ELR (cell line): ENCODE measurements at regions not wholly inside any gene's neighbourhood (a gene's known extent, or its start where the extent isn't known, plus 50 kb on each side); places are given as distances from the start of the nearest gene placed in this dataset.

Experiments used
- DNase-seq: peaks from one replicate; pipeline ENCODE4 v3.0.0-alpha.2; 2015; ENCODE audit warnings: low read depth

GRCh38 chr2:181836583-181836982 is 54.9 kb upstream of the ITPRID2 start:
- DNase-seq = no peak

GRCh38 chr2:181837563-181837962 is 54.0 kb upstream of the ITPRID2 start:
- no peak for DNase-seq

- DNase-seq = no peak
Measured at GRCh38 chr2:181839811-181840210, 51.7 kb upstream of the ITPRID2 start.

GRCh38 chr2:181841079-181841478 is 50.5 kb upstream of the ITPRID2 start:
- DNase-seq = no peak
